OCI-M1 (cell line): ENCODE measurements at regions not wholly inside any gene's neighbourhood (a gene's known extent, or its start where the extent isn't known, plus 50 kb on each side); places are given as distances from the start of the nearest gene placed in this dataset.

ENCODE experiments used
- DNase-seq: peaks from one replicate; lab custom pipeline; 2025; lab: John Stamatoyannopoulos, UW

GRCh38 chr6:95357380-95358020 is 219.8 kb upstream of the MANEA start:
- DNase-seq = no peak

GRCh38 chr6:95364016-95364604 is 213.2 kb upstream of the MANEA start:
- DNase-seq = peak; percentile 68

- DNase-seq = no peak
These were observed 211.9 kb upstream of the MANEA start for GRCh38 chr6:95365454-95365853.

GRCh38 chr6:95366414-95366813 is 210.9 kb upstream of the MANEA start:
- no peak for DNase-seq

- DNase-seq = no peak
These were observed 193.5 kb upstream of the MANEA start for GRCh38 chr6:95383878-95384277.

GRCh38 chr6:95384988-95385387 is 192.3 kb upstream of the MANEA start:
- no peak for DNase-seq

- DNase-seq = no peak
These were observed 189.5 kb upstream of the MANEA start for GRCh38 chr6:95387845-95388244.

- no peak for DNase-seq
These were observed 172.6 kb upstream of the MANEA start for GRCh38 chr6:95404777-95405176.

- DNase-seq = no peak
These were observed 169.2 kb upstream of the MANEA start for GRCh38 chr6:95408111-95408510.

- no peak for DNase-seq
These were observed 167.2 kb upstream of the MANEA start for GRCh38 chr6:95410168-95410567.

- peak; percentile 25 for DNase-seq
These were observed 163.5 kb upstream of the MANEA start for GRCh38 chr6:95413789-95414188.

- no peak for DNase-seq
These were observed 159.5 kb upstream of the MANEA start for GRCh38 chr6:95417856-95418255.

GRCh38 chr6:95420792-95421191 is 156.5 kb upstream of the MANEA start:
- no peak for DNase-seq

GRCh38 chr6:95423331-95423730 is 154.0 kb upstream of the MANEA start:
- DNase-seq = no peak

- peak; percentile 75 for DNase-seq
These were observed 145.6 kb upstream of the MANEA start for GRCh38 chr6:95431637-95432228.

- no peak for DNase-seq
These were observed 137.6 kb upstream of the MANEA start for GRCh38 chr6:95439741-95440140.

- no peak for DNase-seq
These were observed 129.1 kb upstream of the MANEA start for GRCh38 chr6:95448208-95448607.

- no peak for DNase-seq
These were observed 107.8 kb upstream of the MANEA start for GRCh38 chr6:95469511-95469910.

- DNase-seq = no peak
These were observed 98.4 kb upstream of the MANEA start for GRCh38 chr6:95478941-95479340.

GRCh38 chr6:95487817-95488216 is 89.5 kb upstream of the MANEA start:
- no peak for DNase-seq

- no peak for DNase-seq
These were observed 88.0 kb upstream of the MANEA start for GRCh38 chr6:95489185-95489863.

GRCh38 chr6:95496769-95497426 is 80.4 kb upstream of the MANEA start:
- no peak for DNase-seq
